Stomach smooth muscle (tissue), 2 donors: ENCODE measurements at regions not wholly inside any gene's neighbourhood (a gene's known extent, or its start where the extent isn't known, plus 50 kb on each side); places are given as distances from the start of the nearest gene placed in this dataset.
"Not testable (repeated sequence)": the region's sequence is repeated elsewhere in the genome, so short reads cannot be mapped to it uniquely, and the experiment has no call there.

Experiments
- H3K27ac ChIP-seq: one replicate; pipeline ENCODE4 v1.7.0; 2013; ENCODE audit warnings: mild to moderate bottlenecking, low read length, inconsistent platforms
- H3K27me3 ChIP-seq, 2 donors: one replicate each; pipeline ENCODE4 v1.7.0; 2013; ENCODE audit warnings: low read length in 2 of 2; ENCODE audit not compliant: insufficient read depth in 2 of 2, control insufficient read depth in 1 of 2
- H3K36me3 ChIP-seq, 2 donors: one replicate each; pipeline ENCODE4 v1.7.0; 2013; ENCODE audit warnings: low read length in 2 of 2; ENCODE audit not compliant: control insufficient read depth in 2 of 2, insufficient read depth in 2 of 2
- H3K4me1 ChIP-seq: one replicate; pipeline ENCODE4 v1.7.0; 2013; ENCODE audit warnings: low read length; ENCODE audit not compliant: control insufficient read depth, insufficient read depth
- H3K4me3 ChIP-seq, 2 donors: one replicate each; pipeline ENCODE4 v1.7.0; 2013; ENCODE audit warnings: low read length in 2 of 2
- H3K9ac ChIP-seq, 2 donors: one replicate each; pipeline ENCODE4 v1.7.0; 2013; ENCODE audit warnings: low read length in 2 of 2, mild to moderate bottlenecking in 1 of 2
- H3K9me3 ChIP-seq, 2 donors: one replicate each; pipeline ENCODE4 v1.7.0; 2013; ENCODE audit warnings: low read length in 2 of 2; ENCODE audit not compliant: control insufficient read depth in 2 of 2
- donor health status: healthy.
- donor health status: Pancreatic carcinoma.

DNA sequence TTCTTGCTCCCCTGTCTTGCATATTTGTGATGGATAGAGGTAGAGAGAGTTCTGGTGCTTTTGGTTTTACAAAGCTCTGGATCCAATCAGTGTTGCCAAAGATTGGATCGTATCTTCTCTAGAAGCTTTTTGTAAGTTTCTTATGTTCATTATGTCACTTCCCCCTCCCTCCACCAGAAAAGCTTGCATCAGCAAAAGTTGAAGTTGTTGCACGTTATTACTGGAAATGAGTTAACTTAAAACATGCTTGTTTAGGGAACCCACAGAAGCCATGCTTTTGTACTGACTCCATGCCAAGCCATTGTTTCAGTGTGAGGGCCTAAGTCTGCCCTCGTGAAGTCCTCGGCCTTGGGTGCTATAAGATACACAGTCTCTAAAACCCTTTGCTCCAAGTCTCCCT, 186.5 kb downstream of the ERCC6L2 start:
- Histone ChIP-seq H3K9me3 (no peaks in the 10 kb centered on the region), H3K27me3 (no peaks in the 10 kb centered on the region), H3K9ac (no peak overlapping the region), H3K4me3 (no peak overlapping the region), H3K4me1 (peaks cover 6% of the 10 kb centered on the region), H3K27ac (no peak overlapping the region), H3K36me3 (no peaks in the 10 kb centered on the region)

DNA sequence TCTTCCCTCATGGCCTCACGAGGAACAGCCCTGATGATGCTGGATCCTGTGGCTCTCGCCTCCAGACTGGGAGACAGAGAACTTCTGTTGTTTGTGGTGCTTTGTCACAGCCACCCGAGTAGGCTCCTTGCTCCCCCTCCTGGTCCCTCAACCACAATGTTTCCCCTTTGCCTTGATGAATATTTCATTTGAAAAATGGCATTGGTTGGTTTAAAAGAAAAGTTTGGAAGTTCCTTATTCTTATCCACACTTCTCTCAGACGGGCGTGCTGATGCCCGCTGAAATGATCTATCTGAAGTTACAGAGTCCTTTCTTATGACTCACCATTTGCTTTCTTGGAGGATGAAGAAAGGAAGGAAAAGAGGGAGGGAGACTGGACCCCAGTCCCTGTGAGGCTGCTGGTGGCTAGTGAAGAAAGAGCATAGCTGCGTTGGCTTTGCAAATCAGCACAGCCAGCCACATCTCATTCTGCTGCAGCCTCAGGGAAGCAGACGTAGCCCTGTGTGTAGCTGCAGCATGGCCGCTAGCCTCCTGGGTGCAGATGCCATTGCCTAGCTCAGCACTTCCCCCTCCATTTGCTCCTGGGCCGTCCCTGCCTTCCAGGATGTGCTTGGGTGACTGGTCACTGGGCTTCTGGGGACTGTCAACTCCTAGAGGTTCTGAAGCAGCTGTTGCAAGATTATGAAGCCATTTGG, 185.9 kb downstream of the ERCC6L2 start:
- Histone ChIP-seq H3K36me3 (no peaks in the 10 kb centered on the region), H3K27me3 (no peaks in the 10 kb centered on the region), H3K9ac (no peak overlapping the region), H3K4me3 (no peak overlapping the region), H3K9me3 (no peaks in the 10 kb centered on the region), H3K4me1 (peaks cover 6% of the 10 kb centered on the region), H3K27ac (no peak overlapping the region)

DNA sequence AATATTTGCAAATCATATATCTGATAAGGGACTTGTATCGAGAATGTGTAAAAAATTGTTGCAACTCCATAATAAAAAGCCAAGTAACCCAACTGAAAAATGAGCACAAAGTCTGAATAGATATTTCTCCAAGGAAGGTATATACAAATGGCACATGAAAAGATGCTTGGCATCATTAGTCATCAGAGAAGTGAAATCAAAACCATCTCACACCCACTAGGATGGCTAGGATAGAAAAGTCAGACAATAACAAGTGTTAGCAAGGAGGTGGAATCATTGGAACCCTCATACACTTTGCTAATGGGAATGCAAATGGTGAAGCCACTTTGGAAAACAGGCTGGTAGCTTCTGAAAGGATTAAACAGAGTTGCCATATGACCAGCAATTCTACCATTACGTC, 182.7 kb downstream of the ERCC6L2 start:
- H3K4me1 ChIP-seq: peaks cover 6% of the 10 kb centered on the region
- H3K36me3 ChIP-seq: no peaks in the 10 kb centered on the region

DNA sequence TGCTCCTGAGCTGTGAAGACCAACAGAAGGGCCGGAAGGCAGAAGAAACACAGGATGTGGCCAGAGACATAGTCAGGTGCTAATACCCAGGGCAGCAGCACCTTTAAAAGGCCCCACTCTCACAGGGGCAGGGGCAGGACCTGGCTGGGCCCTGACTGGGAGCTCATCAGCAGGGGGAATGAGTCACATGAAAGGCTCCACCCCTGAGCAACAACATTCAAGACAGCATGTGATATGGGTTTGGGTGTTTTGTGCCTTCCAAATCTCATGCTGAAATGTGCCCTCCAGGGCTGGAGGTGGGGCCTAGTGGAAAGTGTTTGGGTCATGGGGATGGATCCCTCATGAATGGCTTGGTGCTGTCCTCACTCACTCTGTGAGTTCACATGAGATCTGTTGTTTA, 181.7 kb downstream of the ERCC6L2 start:
- Histone ChIP-seq H3K36me3 (no peaks in the 10 kb centered on the region), H3K9me3 (no peaks in the 10 kb centered on the region), H3K9ac (no peak overlapping the region), H3K27ac (no peak overlapping the region), H3K4me3 (no peak overlapping the region), H3K4me1 (peaks cover 6% of the 10 kb centered on the region), H3K27me3 (no peaks in the 10 kb centered on the region)

More for the DNA sequence above, 182.7 kb downstream of the ERCC6L2 start:
- H3K27me3 ChIP-seq: no peaks in the 10 kb centered on the region
- no peak overlapping the region for H3K9ac ChIP-seq
- no peak overlapping the region for H3K4me3 ChIP-seq
- no peak overlapping the region for H3K27ac ChIP-seq
- no peaks in the 10 kb centered on the region for H3K9me3 ChIP-seq

DNA sequence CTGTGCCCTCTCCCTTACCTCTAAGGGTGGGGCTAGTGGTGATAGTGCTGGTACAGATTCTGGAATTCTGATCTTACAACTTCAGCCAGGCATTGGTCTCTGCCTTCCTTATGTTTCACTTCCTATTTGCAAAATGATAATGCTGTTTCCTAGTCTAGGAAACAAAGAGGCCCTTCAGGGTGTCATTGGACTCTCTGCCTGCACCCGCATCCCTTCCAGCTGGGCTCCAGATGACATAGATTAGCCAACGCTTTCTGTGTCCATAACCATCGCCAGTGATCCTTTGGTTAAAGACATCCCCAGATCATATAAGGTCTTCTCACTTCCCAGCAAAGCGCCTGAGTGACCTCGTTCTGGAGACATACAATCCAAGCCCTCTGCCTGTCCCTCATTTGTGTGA, 180.7 kb downstream of the ERCC6L2 start:
- H3K36me3 ChIP-seq: no peaks in the 10 kb centered on the region
- H3K4me3 ChIP-seq: no peak overlapping the region
- no peaks in the 10 kb centered on the region for H3K27me3 ChIP-seq
- no peaks in the 10 kb centered on the region for H3K9me3 ChIP-seq
- H3K4me1 ChIP-seq: no peaks in the 10 kb centered on the region
- no peak overlapping the region for H3K27ac ChIP-seq
- no peak overlapping the region for H3K9ac ChIP-seq

DNA sequence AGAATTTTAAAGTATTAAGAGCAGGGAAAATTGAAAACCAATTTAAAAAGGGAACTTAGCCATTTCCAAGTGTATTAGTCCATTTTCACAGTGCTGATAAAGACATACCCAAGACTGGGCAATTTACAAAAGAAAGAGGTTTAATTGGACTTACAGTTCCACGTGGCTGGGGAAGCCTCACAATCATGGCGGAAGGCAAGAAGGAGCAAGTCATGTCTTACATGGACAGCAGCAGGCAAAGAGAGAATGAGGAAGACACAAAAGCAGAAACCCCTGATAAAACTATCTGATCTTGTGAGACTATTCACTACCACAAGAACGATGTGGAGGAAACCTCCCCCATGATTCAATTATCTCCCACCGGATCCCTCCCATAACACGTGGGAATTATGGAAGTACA, 178.8 kb downstream of the ERCC6L2 start:
- H3K36me3 ChIP-seq, H3K4me1 ChIP-seq, H3K9ac ChIP-seq, H3K27ac ChIP-seq, H3K9me3 ChIP-seq, H3K27me3 ChIP-seq, H3K4me3 ChIP-seq: not testable (repeated sequence)

DNA sequence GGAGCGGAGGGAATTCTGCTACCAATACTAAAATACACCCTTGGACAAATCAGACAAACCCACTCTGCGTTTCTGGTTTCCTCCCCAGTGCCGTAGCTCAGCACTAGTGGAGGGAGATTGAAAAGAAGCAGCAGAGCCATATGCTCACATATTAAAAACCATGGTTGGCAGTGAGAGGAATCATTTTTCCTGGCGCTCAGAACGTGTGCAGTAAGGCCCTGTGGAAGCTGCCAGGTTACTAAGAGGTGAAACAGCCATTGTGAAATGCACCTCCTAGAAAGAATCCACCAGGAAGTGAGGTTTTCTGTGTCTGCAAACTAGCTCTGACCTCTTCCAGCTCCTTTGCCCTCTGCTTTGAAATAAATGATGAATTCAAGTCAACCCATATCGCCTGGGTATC, 177.2 kb downstream of the ERCC6L2 start:
- Histone ChIP-seq H3K4me3 (no peak overlapping the region), H3K9me3 (no peaks in the 10 kb centered on the region), H3K27me3 (no peaks in the 10 kb centered on the region), H3K4me1 (peaks cover 14% of the 10 kb centered on the region), H3K36me3 (no peaks in the 10 kb centered on the region), H3K9ac (no peak overlapping the region), H3K27ac (no peak overlapping the region)

DNA sequence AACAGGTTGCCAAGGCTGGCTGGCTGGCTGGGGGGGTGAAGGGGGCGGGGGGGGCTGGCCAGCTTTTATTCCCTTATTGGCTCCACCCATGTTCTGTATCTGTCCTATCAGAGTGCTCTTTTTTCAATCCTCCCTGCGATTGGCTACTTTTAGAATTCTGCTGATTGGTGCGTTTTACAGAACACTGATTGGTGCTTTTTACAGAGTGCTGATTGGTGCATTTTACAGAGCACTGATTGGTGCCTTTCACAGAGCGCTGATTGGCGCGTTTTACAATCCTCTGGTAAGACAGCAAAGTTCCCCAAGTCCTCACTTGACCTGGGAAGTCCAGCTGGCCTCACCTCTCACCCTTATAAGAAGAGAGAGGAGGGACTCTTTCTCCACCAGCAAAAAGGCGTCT, 175.9 kb downstream of the ERCC6L2 start:
- Histone ChIP-seq H3K4me1 (peaks cover 14% of the 10 kb centered on the region), H3K27me3 (no peaks in the 10 kb centered on the region), H3K9me3 (no peaks in the 10 kb centered on the region), H3K36me3 (no peaks in the 10 kb centered on the region), H3K27ac (no peak overlapping the region), H3K9ac (no peak overlapping the region), H3K4me3 (no peak overlapping the region)

DNA sequence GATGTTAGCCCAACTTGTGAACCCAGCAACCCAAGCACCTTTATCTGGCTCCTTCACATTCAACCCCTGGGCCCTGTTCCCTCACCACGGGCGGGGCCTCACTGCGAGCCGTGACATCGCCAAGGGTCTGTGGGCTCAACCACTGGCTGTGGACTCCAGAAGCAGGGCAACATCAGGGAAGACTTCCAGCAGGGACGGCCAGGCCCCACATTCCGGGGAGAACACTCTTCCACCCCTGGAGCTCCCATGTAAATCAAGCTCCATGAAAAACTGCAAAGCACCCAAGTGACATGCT, 175.3 kb downstream of the ERCC6L2 start:
- Histone ChIP-seq H3K36me3 (no peaks in the 10 kb centered on the region), H3K4me1 (peaks cover 14% of the 10 kb centered on the region), H3K27ac (no peak overlapping the region)

DNA sequence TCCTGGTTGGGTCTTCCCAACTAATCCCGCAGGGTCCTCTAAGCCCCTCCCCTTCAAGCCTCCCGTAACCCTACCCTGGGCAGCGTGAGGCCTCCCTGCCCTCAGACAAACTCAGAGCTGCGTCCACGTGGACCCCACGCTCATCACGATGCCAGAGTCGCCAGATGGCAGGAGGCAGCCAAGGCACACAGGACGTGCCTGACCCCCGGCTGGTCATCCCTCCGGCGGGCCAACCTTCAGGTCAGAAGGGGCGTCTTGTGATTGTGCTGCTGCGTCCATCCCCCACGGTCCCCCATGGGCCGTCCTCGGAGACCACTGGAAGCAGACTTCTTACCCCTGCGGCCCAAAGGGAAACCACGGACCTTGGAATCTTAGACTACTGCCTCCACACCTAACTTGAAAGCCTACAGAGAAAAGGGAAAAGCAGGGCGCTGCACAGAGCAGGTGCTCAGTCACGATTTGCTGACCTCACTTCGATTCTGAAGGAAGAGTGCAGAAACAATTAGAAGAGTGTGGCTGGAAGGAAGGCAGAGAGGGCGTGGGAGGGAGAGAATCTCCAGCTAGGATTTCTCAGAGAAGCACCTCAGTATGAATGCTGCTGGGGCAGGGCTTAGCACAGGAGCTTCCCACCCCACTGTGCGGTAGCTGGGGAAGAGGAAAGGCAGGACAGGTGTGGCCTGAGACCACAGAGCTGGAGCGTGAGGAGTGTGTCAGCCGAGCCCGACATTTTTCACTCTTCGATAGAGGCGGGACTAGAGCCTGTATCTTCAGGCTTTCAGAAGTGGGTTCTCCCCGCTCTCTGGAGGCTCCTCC, 174.8 kb downstream of the ERCC6L2 start:
- Histone ChIP-seq H3K27me3 (no peaks in the 10 kb centered on the region), H3K9me3 (no peaks in the 10 kb centered on the region), H3K4me1 (peaks cover 14% of the 10 kb centered on the region), H3K4me3 (no peak overlapping the region), H3K9ac (no peak overlapping the region), H3K27ac (no peak overlapping the region), H3K36me3 (no peaks in the 10 kb centered on the region)

More for the DNA sequence above, 175.3 kb downstream of the ERCC6L2 start:
- Histone ChIP-seq H3K9me3 (no peaks in the 10 kb centered on the region), H3K27me3 (no peaks in the 10 kb centered on the region), H3K4me3 (no peak overlapping the region), H3K9ac (no peak overlapping the region)
